OCI-LY1 (cell line): ENCODE measurements at regions not wholly inside any gene's neighbourhood (a gene's known extent, or its start where the extent isn't known, plus 50 kb on each side); places are given as distances from the start of the nearest gene placed in this dataset.

Source experiments
- CTCF ChIP-seq: fragments of 200-600 bp; sonication (generic), shearing (Covaris generic); IDR thresholded peaks from 2 replicates; pipeline ENCODE4 v1.5.1; 2017; ENCODE audit warnings: mild to moderate bottlenecking, antibody characterized with exemption, low read length, moderate library complexity, mixed read lengths
- EZH2 ChIP-seq: fragments of 200-600 bp; sonication (generic), shearing (Covaris generic); IDR thresholded peaks from 2 replicates; pipeline ENCODE4 v1.8.0; 2017; ENCODE audit warnings: borderline replicate concordance, mixed run types, mild to moderate bottlenecking, antibody characterized with exemption, low read length, moderate library complexity, mixed read lengths

- no peak for TF ChIP-seq CTCF
- no peak for TF ChIP-seq EZH2
Measured at GRCh38 chr7:25926451-25926850, 225.5 kb upstream of the NFE2L3 start.
